ENCODE measurements at regions not wholly inside any gene's neighbourhood (a gene's known extent, or its start where the extent isn't known, plus 50 kb on each side); places are given as distances from the start of the nearest gene placed in this dataset.

GRCh38 chr3:95348879-95349278 is 1286.0 kb downstream of the NSUN3 start:
- TF ChIP-seq CREB1 (CRISPR knock-in tag; IDR thresholded peaks at IDR 0.05): no peak
- TF ChIP-seq, protein P1, sequence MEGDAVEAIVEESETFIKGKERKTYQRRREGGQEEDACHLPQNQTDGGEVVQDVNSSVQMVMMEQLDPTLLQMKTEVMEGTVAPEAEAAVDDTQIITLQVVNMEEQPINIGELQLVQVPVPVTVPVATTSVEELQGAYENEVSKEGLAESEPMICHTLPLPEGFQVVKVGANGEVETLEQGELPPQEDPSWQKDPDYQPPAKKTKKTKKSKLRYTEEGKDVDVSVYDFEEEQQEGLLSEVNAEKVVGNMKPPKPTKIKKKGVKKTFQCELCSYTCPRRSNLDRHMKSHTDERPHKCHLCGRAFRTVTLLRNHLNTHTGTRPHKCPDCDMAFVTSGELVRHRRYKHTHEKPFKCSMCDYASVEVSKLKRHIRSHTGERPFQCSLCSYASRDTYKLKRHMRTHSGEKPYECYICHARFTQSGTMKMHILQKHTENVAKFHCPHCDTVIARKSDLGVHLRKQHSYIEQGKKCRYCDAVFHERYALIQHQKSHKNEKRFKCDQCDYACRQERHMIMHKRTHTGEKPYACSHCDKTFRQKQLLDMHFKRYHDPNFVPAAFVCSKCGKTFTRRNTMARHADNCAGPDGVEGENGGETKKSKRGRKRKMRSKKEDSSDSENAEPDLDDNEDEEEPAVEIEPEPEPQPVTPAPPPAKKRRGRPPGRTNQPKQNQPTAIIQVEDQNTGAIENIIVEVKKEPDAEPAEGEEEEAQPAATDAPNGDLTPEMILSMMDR (IDR thresholded peaks at IDR 0.05): no peak

Data from WTC11 (cell line).